ENCODE measurements at regions not wholly inside any gene's neighbourhood (a gene's known extent, or its start where the extent isn't known, plus 50 kb on each side); places are given as distances from the start of the nearest gene placed in this dataset.

DNA sequence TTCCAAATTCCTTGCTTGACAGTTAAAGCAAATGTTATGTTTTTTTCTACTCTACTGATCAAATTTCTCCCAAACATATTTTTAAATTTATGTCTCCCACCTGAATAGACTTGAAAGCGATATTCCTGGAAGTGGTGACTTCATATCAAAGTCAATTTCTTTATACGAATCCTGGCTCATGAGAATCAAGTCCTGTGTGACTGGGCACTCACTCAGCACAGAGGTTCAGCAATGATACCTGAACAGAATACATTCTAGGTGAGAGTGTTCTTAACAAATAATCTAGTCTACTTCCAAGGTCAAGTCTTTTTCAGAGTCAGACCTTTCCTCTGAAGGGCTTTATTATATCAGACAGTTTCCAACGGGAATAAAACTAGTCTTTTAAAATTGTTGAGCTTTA is 1070.6 kb downstream of the TRHDE start:
- Histone ChIP-seq H2AFZ (ENCODE audit: low read length) (no peak overlapping the region), H3K9me2 (replicated peaks; ENCODE audit: insufficient read depth, low read length) (no peaks in the 10 kb centered on the region), H3K4me1 (ENCODE audit: low read length) (no peaks in the 10 kb centered on the region), H3K79me2 (ENCODE audit: low read length) (no peaks in the 10 kb centered on the region), H3K27me3 (ENCODE audit: low read length) (no peaks in the 10 kb centered on the region), H3K27ac (ENCODE audit: low read length) (no peak overlapping the region), H3K4me3 (ENCODE audit: low read length) (no peak overlapping the region), H3K9me3 (ENCODE audit: low read length) (peaks cover 10% of the 10 kb centered on the region; the same call in 1 of the 2 replicates), H3K36me3 (ENCODE audit: insufficient read depth, low read length) (no peaks in the 10 kb centered on the region), H3K9ac (ENCODE audit: low read length) (no peak overlapping the region), H4K20me1 (ENCODE audit: insufficient read depth, low read depth, low read length) (no peaks in the 10 kb centered on the region), H3K4me2 (ENCODE audit: low read depth, low read length, poor library complexity, severe bottlenecking) (no peak overlapping the region)
- DNase-seq: no peak

DNA sequence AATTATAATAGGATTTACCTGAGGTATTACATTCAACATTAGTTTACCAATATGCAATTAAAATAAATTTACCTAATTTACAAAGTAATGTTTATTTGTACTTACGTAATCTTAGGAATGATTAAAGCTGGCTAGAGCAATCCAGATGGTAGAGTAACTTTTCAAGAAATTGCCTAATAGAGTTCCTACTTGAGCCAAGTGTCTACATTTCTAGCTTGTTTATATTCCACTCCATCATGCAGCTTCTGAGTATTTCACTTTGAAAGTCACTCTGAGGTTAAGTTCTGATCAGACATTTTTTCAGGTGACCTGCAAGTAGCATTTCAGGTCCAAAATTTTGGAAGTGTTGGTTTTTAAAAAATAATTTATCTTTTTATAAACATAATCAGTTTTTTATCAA is 1080.7 kb downstream of the TRHDE start:
- Histone ChIP-seq H3K4me3 (ENCODE audit: low read length) (no peak overlapping the region), H3K4me1 (ENCODE audit: low read length) (no peaks in the 10 kb centered on the region), H3K36me3 (ENCODE audit: insufficient read depth, low read length) (no peaks in the 10 kb centered on the region), H3K27ac (ENCODE audit: low read length) (no peak overlapping the region), H3K79me2 (ENCODE audit: low read length) (no peaks in the 10 kb centered on the region), H3K4me2 (ENCODE audit: low read depth, low read length, poor library complexity, severe bottlenecking) (no peak overlapping the region), H2AFZ (ENCODE audit: low read length) (no peak overlapping the region), H3K9ac (ENCODE audit: low read length) (no peak overlapping the region), H4K20me1 (ENCODE audit: insufficient read depth, low read depth, low read length) (no peaks in the 10 kb centered on the region), H3K9me3 (ENCODE audit: low read length) (peaks cover 9% of the 10 kb centered on the region), H3K9me2 (replicated peaks; ENCODE audit: insufficient read depth, low read length) (no peaks in the 10 kb centered on the region), H3K27me3 (ENCODE audit: low read length) (no peaks in the 10 kb centered on the region)
- DNase-seq: no peak

GRCh38 chr12:73361156-73361863 is 1089.1 kb downstream of the TRHDE start:
- Histone ChIP-seq H3K79me2 (ENCODE audit: low read length) (no peaks in the 10 kb centered on the region), H3K4me1 (ENCODE audit: low read length) (no peaks in the 10 kb centered on the region), H4K20me1 (ENCODE audit: insufficient read depth, low read depth, low read length) (no peaks in the 10 kb centered on the region), H3K36me3 (ENCODE audit: insufficient read depth, low read length) (no peaks in the 10 kb centered on the region), H2AFZ (ENCODE audit: low read length) (no peak overlapping the region), H3K4me3 (ENCODE audit: low read length) (no peak overlapping the region), H3K9ac (ENCODE audit: low read length) (no peak overlapping the region), H3K4me2 (ENCODE audit: low read depth, low read length, poor library complexity, severe bottlenecking) (no peak overlapping the region), H3K27ac (ENCODE audit: low read length) (no peak overlapping the region), H3K9me3 (ENCODE audit: low read length) (peaks cover 9% of the 10 kb centered on the region; the same call in 1 of the 2 replicates), H3K27me3 (ENCODE audit: low read length) (no peaks in the 10 kb centered on the region), H3K9me2 (replicated peaks; ENCODE audit: insufficient read depth, low read length) (no peaks in the 10 kb centered on the region)
- no peak for DNase-seq

DNA sequence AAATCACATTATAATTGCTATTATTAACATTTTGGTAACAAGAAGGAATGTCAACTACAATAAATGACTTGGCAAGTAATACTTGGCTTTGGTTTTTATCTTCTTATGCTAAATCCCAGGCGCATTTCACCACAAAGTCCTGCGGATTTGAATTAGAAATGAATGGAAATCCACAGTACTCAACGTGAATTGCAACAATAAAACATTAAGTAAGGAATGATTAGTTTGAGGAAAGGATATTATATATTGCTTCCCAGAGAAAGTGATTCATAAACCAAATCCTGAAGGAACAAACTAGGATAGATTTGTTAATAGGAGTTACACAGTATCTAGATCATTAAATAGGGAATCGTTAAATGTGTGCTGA is 1089.7 kb downstream of the TRHDE start:
- Histone ChIP-seq H3K79me2 (ENCODE audit: low read length) (no peaks in the 10 kb centered on the region), H3K4me3 (ENCODE audit: low read length) (no peak overlapping the region), H2AFZ (ENCODE audit: low read length) (no peak overlapping the region), H3K36me3 (ENCODE audit: insufficient read depth, low read length) (no peaks in the 10 kb centered on the region), H3K27me3 (ENCODE audit: low read length) (no peaks in the 10 kb centered on the region), H3K9ac (ENCODE audit: low read length) (no peak overlapping the region), H4K20me1 (ENCODE audit: insufficient read depth, low read depth, low read length) (no peaks in the 10 kb centered on the region), H3K4me2 (ENCODE audit: low read depth, low read length, poor library complexity, severe bottlenecking) (no peak overlapping the region), H3K9me3 (ENCODE audit: low read length) (peaks cover 9% of the 10 kb centered on the region; the same call in 1 of the 2 replicates), H3K4me1 (ENCODE audit: low read length) (no peaks in the 10 kb centered on the region), H3K9me2 (replicated peaks; ENCODE audit: insufficient read depth, low read length) (no peaks in the 10 kb centered on the region), H3K27ac (ENCODE audit: low read length) (no peak overlapping the region)
- no peak for DNase-seq

- Histone ChIP-seq H3K79me2 (ENCODE audit: low read length) (no peaks in the 10 kb centered on the region), H3K9ac (ENCODE audit: low read length) (no peak overlapping the region), H3K4me2 (ENCODE audit: low read depth, low read length, poor library complexity, severe bottlenecking) (no peak overlapping the region), H3K4me1 (ENCODE audit: low read length) (no peaks in the 10 kb centered on the region), H3K27ac (ENCODE audit: low read length) (no peak overlapping the region), H3K9me3 (ENCODE audit: low read length) (peaks cover 9% of the 10 kb centered on the region; the same call in 1 of the 2 replicates), H3K9me2 (replicated peaks; ENCODE audit: insufficient read depth, low read length) (no peaks in the 10 kb centered on the region), H3K4me3 (ENCODE audit: low read length) (no peak overlapping the region), H3K27me3 (ENCODE audit: low read length) (no peaks in the 10 kb centered on the region), H2AFZ (ENCODE audit: low read length) (no peak overlapping the region), H3K36me3 (ENCODE audit: insufficient read depth, low read length) (no peaks in the 10 kb centered on the region), H4K20me1 (ENCODE audit: insufficient read depth, low read depth, low read length) (no peaks in the 10 kb centered on the region)
- DNase-seq: no peak
Observed at GRCh38 chr12:73362666-73363065, 1090.5 kb downstream of the TRHDE start.

DNA sequence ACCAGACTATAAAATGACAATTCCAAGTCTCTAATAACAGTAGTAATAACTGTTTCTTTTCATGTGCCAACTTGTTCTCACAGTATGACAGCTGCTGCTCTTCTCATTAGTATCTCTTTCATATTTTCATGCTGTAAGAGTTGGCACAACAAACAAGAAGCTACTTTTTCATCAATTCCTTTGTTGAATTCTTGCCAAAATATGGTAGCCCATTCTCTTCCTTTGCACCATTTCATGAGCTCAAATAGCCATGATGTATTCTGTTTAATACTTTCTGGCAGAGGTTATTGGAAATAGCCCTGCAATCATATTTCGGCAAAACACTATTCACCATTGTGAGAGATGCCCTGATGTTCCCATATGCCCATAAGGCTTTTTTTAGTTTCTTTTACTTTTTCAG is 1100.7 kb downstream of the TRHDE start:
- Histone ChIP-seq H3K36me3 (ENCODE audit: insufficient read depth, low read length) (no peaks in the 10 kb centered on the region), H3K9me3 (ENCODE audit: low read length) (peaks cover 17% of the 10 kb centered on the region), H3K27ac (ENCODE audit: low read length) (no peak overlapping the region), H3K9ac (ENCODE audit: low read length) (no peak overlapping the region), H3K79me2 (ENCODE audit: low read length) (no peaks in the 10 kb centered on the region), H4K20me1 (ENCODE audit: insufficient read depth, low read depth, low read length) (no peaks in the 10 kb centered on the region), H3K27me3 (ENCODE audit: low read length) (no peaks in the 10 kb centered on the region), H3K4me2 (ENCODE audit: low read depth, low read length, poor library complexity, severe bottlenecking) (no peak overlapping the region), H3K4me1 (ENCODE audit: low read length) (no peaks in the 10 kb centered on the region), H2AFZ (ENCODE audit: low read length) (no peak overlapping the region), H3K4me3 (ENCODE audit: low read length) (no peak overlapping the region), H3K9me2 (replicated peaks; ENCODE audit: insufficient read depth, low read length) (no peaks in the 10 kb centered on the region)
- no peak for DNase-seq

GRCh38 chr12:73374360-73374759 is 1102.2 kb downstream of the TRHDE start:
- Histone ChIP-seq H3K4me3 (ENCODE audit: low read length) (no peak overlapping the region), H3K27me3 (ENCODE audit: low read length) (no peaks in the 10 kb centered on the region), H3K27ac (ENCODE audit: low read length) (no peak overlapping the region), H3K4me1 (ENCODE audit: low read length) (no peaks in the 10 kb centered on the region), H4K20me1 (ENCODE audit: insufficient read depth, low read depth, low read length) (no peaks in the 10 kb centered on the region), H3K79me2 (ENCODE audit: low read length) (no peaks in the 10 kb centered on the region), H3K9me3 (ENCODE audit: low read length) (peaks cover 22% of the 10 kb centered on the region), H3K4me2 (ENCODE audit: low read depth, low read length, poor library complexity, severe bottlenecking) (no peak overlapping the region), H3K36me3 (ENCODE audit: insufficient read depth, low read length) (no peaks in the 10 kb centered on the region), H3K9ac (ENCODE audit: low read length) (no peak overlapping the region), H2AFZ (ENCODE audit: low read length) (no peak overlapping the region), H3K9me2 (replicated peaks; ENCODE audit: insufficient read depth, low read length) (no peaks in the 10 kb centered on the region)
- DNase-seq: no peak

- Histone ChIP-seq H3K27me3 (ENCODE audit: low read length) (no peaks in the 10 kb centered on the region), H3K79me2 (ENCODE audit: low read length) (no peaks in the 10 kb centered on the region), H3K9me2 (replicated peaks; ENCODE audit: insufficient read depth, low read length) (no peaks in the 10 kb centered on the region), H4K20me1 (ENCODE audit: insufficient read depth, low read depth, low read length) (no peaks in the 10 kb centered on the region), H2AFZ (ENCODE audit: low read length) (no peak overlapping the region), H3K4me3 (ENCODE audit: low read length) (no peak overlapping the region), H3K9me3 (ENCODE audit: low read length) (peaks cover 7% of the 10 kb centered on the region), H3K4me1 (ENCODE audit: low read length) (no peaks in the 10 kb centered on the region), H3K4me2 (ENCODE audit: low read depth, low read length, poor library complexity, severe bottlenecking) (no peak overlapping the region), H3K27ac (ENCODE audit: low read length) (no peak overlapping the region), H3K9ac (ENCODE audit: low read length) (no peak overlapping the region), H3K36me3 (ENCODE audit: insufficient read depth, low read length) (no peaks in the 10 kb centered on the region)
- DNase-seq: no peak
Observed at GRCh38 chr12:73383584-73384222, 1111.5 kb downstream of the TRHDE start.
